ENCODE measurements at regions not wholly inside any gene's neighbourhood (a gene's known extent, or its start where the extent isn't known, plus 50 kb on each side); places are given as distances from the start of the nearest gene placed in this dataset.

- Histone ChIP-seq H3K4me1 (no peaks in the 10 kb centered on the region), H3K9me3 (peaks cover 0 to 19% (median 6%) of the 10 kb centered on the region in 12 donors), H3K27me3 (peaks cover 0 to 37% (median 0%) of the 10 kb centered on the region in 9 donors), H3K27ac (no peak overlapping the region), H3K36me3 (no peaks in the 10 kb centered on the region), H3K4me3 (no peak overlapping the region)
- intact Hi-C loops (cut with DNase I): no loop called here
- DNase-seq: no peak
- TF ChIP-seq POLR2A (IDR thresholded peaks at IDR 0.05) (no peak), CTCF (IDR thresholded peaks at IDR 0.05) (no peak)
- WGBS, 4 donors: 86 to 95% (median 90%) methylated on average over 2 of the region's 2 CpGs
- ATAC-seq: no peak
Observed at GRCh38 chr10:125553091-125553490, 129.9 kb downstream of the TEX36 start.

GRCh38 chr10:125551247-125551646, 131.7 kb downstream of the TEX36 start:
- H3K27ac ChIP-seq: no peak overlapping the region
- TF ChIP-seq CTCF (IDR thresholded peaks at IDR 0.05): no peak
- TF ChIP-seq POLR2A (IDR thresholded peaks at IDR 0.05): no peak
- H3K36me3 ChIP-seq: no peaks in the 10 kb centered on the region
- DNase-seq (no peak), ATAC-seq (no peak)
- peaks cover 0 to 19% (median 6%) of the 10 kb centered on the region in 12 donors for H3K9me3 ChIP-seq
- WGBS, 4 donors: 86 to 90% (median 89%) methylated on average over 4 of the region's 4 CpGs
- no peak overlapping the region for H3K4me3 ChIP-seq
- H3K27me3 ChIP-seq: peaks cover 0 to 45% (median 0%) of the 10 kb centered on the region in 9 donors
- no peaks in the 10 kb centered on the region for H3K4me1 ChIP-seq
- intact Hi-C loops (cut with DNase I): no loop called here

- 56 to 74% (median 64%) methylated on average over 3 of the region's 3 CpGs for WGBS, 4 donors
Observed at GRCh38 chr10:125550362-125550761, 132.6 kb downstream of the TEX36 start.

GRCh38 chr10:125549653-125550052, 133.3 kb downstream of the TEX36 start:
- no peak overlapping the region for H3K27ac ChIP-seq
- no peak overlapping the region for H3K4me3 ChIP-seq
- intact Hi-C loops (cut with DNase I): no loop called here
- DNase-seq: no peak
- H3K36me3 ChIP-seq: no peaks in the 10 kb centered on the region
- no peaks in the 10 kb centered on the region for H3K4me1 ChIP-seq
- H3K9me3 ChIP-seq: peaks cover 0 to 19% (median 6%) of the 10 kb centered on the region in 12 donors
- WGBS, 4 donors: 36 to 51% (median 49%) methylated on average over 7 of the region's 7 CpGs
- peaks cover 0 to 39% (median 0%) of the 10 kb centered on the region in 9 donors for H3K27me3 ChIP-seq
- TF ChIP-seq POLR2A (IDR thresholded peaks at IDR 0.05) (no peak), CTCF (IDR thresholded peaks at IDR 0.05) (no peak)
- no peak for ATAC-seq

More at GRCh38 chr10:125550362-125550761, 132.6 kb downstream of the TEX36 start:
- Histone ChIP-seq H3K4me1 (no peaks in the 10 kb centered on the region), H3K27ac (no peak overlapping the region), H3K4me3 (no peak overlapping the region), H3K36me3 (no peaks in the 10 kb centered on the region), H3K27me3 (peaks cover 0 to 39% (median 0%) of the 10 kb centered on the region in 9 donors), H3K9me3 (peaks cover 0 to 19% (median 6%) of the 10 kb centered on the region in 12 donors)
- intact Hi-C loops (cut with DNase I): no loop called here
- TF ChIP-seq CTCF (IDR thresholded peaks at IDR 0.05): no peak
- no peak for TF ChIP-seq POLR2A (IDR thresholded peaks at IDR 0.05)
- DNase-seq: no peak
- ATAC-seq: no peak
